NCI-H128 (cell line): ENCODE measurements at regions not wholly inside any gene's neighbourhood (a gene's known extent, or its start where the extent isn't known, plus 50 kb on each side); places are given as distances from the start of the nearest gene placed in this dataset.
A peak's percentile ranks its signal among the peaks of the same experiment; 100 is the strongest.

Source experiments
- DNase-seq: peaks from one replicate; lab custom pipeline; 2025; ENCODE audit not compliant: unreplicated experiment; lab: John Stamatoyannopoulos, UW

DNA sequence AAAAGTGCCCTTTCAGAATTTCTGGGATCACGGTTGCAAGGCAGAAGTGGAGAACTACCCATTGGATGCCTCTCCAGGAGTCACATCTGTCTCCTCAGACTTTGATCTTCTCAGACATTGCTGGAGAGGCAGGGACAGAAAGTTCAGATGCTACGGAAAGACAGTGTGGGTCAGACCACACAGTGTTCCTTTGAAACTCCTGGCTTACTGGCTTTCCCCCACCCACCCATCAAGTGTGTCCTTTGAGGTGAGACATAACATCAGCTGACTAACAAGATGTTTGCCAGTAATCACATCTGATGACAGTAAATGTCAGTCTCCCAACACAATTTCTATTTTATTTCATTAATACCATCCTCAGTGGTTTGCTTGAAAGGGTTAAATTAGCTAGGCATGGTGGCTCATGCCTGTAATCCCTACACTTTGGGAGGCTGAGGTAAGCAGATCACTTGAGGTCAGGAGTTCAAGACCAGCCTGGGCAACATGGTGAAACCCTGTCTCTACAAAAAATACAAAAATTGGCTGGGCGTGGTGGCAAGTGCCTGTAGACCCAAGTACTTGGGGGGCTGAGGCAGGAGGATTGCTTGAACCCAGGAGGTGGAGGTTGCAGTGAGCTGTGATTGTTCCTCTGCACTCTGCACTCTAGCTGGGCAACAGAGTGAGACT lies 67.2 kb upstream of the SNX9 start:
- DNase-seq, result no peak

DNA sequence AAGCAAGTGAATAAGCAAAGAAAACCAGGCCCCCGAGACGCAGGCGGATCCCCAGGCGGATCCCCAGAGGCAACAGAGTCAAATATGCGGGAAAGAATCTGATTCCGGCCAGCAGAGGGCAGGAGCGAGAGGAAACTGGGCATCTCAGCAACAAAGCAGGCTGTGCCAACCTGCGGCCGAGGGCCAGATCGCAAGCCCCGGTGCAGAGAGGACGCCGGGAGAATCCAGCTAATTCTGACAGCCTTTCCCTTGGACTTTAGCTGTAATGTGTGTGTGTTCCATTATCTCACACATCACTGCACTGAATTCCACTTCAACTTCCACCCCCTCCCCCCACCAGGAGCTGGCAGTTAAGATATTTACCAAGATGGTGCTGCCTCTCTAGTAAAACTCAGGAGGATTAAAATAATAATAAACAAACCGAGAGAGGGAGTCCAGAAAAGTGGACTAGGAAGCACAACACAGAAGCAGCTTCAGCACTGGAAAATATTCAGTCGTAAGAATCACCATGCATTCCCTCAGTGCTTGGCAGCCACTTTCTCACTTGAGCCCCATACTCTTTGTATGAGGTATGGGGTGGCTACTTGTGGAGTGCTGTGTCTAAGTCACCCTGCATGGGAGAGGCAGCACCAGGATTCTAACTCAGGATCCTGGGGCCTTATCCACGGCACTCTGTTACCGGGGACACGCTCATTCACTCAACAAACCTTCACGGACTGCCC lies 66.2 kb upstream of the SNX9 start:
- peak; percentile 69 for DNase-seq

DNA sequence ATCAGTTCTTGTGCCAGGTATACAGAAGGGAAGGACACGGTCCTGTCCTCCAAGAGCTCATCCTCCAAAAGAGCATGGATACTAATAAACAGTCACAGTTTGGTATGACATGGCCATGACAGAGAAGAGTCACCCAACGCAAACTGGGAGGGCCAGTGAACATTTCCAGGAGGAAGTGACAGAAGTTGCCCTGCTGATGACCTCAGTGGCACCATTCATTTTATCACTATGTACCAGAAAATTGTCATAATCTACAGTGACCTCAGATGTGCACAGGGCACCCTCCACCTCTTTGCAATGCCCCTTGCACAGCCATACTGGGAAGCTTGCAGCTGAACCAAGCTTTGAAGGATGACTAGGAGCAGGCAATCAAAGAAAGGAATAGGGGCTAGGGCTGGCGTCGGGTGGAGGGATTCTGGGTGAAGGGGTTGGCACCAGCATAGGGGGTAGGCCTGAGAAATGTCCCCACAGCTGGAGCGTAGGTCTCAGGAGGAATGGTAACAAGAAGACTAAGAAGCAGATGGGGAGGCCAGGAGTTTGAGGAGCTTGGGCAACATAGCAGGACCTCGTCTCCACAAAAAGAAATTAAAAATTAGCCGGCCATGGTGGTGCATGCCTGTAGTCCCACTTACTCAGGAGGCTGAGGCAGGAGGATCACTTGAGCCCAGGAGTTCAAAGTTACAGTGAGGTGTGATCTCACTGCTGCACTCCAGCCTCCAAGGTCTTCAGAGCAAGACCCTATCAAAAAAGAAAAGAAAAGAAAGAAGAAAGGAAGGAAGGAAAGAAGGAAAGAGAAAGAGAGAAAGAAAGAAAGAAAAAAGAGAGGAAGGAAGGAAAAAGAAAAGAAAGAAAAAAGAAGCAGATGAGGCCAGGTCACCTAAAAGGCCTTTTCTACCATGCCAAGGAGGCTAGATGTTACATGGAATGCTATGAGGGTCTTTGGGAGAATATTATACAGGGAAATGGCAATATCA lies 65.3 kb upstream of the SNX9 start:
- DNase-seq, result no peak

DNA sequence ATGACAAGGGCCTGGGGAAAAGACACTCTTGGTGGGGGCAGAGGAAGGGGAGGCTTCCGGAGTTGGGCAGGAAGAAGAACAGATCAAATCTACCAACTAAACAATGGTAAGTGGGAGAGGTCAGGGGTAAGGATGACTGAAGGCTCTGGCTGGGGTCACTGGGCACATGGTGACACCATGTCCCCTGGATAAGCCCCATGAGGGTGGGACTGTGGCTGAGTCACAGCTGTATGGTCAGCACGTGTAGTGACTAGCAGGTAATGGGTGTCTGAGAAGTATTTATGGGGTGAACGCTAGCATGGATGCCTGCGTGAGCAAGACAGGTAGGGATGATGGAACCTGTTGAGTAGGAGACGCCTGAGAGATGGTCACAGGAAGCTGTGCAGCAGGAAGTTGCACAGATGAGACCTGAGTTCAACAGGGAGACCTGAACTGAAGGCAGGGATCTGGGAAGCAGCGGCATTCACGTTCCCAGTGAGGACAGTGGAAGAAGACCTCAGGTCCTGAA lies 64.5 kb upstream of the SNX9 start:
- no peak for DNase-seq

DNA sequence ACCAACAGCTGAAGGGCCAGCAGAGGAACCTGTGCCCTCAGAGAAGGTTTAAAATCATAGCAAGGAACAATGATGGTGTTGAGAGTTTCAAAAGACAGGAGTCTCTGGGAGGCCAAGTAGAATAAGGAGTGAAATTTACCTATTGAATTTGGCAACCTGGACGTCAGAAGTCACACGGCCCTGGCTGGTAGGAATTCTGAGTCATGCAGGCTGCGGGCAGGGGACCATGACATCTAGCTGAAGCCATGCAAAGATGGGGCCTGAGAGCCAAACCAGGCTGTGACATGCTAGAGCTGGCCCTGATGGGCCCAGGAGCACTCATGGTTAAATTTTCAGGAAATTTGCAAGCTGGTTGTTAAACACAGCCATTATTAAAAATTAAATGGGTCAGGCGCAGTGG lies 64.0 kb upstream of the SNX9 start:
- DNase-seq, result no peak

DNA sequence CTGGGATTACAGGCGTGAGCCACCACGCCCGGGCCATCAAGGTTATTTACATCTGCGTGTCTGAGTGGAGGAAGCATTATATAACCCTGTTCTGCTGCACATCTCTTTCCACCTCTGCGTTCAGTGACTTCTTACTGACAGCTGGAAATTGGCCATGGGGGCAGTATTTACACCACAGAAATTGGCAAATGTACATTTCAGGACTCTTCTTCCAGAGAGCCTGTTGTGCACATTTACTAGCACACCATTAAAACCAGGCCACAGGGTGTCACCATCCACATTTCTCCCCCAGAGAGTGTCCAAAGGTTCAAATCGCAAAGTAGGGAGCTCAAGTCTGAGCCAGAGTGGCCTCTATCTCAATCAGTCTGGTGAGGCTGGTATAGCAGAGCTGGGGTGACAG lies 62.9 kb upstream of the SNX9 start:
- no peak for DNase-seq

DNA sequence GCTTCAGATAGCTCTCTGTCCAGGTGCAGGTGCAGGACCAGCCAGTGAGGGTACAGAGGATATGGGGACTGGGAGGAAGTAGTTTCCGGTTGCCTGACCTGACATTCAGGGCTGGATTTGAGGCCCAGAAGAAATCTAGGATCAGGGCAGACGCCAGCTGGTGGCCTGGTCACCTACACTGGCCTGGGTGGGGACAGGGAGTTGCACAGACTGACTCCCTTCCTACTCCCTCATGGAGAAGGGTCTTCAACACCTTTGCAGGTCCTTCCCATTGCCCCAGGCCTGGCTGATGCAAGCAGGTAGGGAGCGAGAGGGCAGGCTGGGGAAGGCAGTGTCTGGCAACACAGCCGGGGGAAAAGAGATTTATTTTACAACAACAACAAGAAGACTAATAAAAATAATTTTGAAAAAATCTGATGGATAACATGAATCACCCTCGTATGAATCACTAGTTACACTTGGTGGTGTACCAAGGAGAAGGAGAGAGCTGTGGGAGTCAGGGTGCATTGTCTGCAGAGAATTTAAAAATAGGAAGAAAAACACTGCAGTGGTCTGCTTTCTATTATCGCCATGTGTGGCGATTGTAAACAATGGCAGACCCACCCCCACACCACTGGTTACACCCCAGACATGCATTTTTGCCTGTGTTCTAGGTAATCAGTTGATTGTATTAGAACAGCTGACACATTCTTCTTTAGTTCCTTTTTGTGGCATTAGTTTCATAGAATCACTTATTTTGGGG lies 62.3 kb upstream of the SNX9 start:
- DNase-seq, result no peak

DNA sequence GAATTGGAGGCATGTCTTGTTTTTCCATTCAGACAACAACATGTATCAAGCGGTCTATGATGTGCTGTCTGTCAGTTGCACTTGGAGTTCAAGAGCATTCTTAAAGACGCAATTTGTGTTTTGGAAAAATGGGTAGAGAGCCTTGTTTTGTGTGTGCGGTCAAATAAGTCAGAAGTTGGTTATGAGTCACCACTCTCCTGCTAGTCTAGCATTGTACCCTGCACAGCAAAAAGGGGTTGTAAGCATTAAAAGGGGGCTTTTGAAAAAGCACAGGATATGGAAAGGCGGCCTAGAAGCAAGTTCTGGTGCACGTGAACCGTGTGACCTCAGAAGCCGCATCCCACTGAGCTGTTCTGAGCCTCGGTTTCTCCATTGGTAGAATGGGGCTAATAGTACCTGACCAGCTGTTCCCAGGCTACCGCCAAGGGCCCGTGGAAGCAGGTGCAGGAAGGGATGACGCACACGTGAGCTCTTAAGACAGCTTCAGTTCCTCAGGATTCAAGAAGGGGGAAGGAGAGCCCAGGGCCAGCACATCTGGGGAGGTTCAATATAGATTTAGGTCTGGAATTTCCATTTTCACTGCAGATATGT lies 61.6 kb upstream of the SNX9 start:
- DNase-seq, result no peak

DNA sequence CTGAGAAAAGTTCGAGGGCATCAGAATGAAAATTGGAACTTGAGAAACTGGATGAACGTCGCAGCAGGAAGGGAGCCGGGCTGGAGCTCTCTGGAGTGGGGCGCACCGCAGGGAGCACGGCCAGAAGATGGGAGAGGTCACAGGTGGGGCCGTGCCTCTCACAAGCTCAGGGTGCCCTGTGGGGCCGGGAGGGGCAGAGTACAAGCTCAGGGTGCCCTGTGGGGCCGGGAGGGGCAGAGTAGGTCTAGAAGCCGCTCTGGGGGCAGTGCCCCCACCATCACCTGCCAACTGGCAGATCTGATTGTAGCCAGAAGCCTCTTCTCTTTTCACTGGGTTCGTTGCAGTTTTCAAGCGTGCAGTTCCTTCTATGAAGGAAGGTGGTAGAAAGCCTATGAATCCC lies 61.1 kb upstream of the SNX9 start:
- DNase-seq, result no peak

DNA sequence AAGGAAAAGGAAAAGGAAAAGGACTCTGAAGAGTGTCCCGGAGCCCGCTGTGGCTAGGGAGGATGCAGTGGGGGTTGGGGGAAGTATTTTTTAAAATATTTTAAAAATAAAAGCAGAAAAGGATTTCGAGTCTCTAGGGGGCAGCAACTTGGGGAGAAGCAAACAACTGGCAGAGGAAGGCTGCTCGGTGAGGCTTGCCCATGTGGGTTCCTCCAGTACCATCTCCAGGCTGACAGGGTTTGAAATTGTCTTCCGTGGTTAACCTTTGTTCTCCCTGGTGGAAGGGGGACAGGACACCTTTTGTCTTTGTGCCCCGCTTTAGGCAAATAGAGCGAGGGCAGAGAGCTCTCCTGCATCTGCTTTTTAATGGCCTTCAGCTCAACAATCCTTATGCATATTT lies 60.4 kb upstream of the SNX9 start:
- DNase-seq, result no peak

DNA sequence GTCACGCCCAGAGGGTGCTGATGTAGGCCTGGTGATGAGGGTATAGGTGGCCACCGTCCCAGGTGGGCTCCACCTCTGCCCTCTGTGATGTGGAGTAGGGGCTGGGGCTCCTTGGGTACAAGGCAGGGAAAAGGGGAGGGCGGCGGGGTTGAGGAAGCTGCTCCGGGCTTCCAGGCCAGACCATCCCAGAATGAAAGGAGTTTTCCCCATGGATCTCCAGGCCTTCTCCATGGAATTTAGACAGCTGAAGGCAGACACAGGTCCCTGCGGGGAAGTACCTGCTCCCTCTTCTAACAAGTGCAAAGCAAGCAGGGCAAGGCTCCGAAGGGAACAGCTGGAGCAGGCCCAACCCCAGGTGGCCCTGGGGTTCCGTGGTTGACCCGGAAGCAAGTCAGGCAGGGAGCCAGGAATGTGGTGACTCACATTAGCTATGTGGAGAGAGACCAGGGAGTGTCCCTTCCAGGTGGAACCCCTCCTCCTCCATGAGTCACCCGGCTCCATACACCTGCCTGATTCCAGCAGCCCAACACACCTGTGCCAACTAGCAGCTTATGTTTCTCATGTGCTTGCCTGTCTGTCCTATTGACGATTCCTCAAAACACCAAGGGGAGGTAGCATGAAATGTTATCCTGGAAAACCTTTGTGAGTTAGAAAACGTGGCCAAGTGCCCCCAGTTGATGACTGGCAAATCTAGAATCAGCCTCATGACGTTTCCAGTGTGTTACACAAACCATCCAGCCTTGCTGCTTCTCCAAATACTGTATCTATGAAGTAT lies 59.7 kb upstream of the SNX9 start:
- peak; percentile 21 for DNase-seq

DNA sequence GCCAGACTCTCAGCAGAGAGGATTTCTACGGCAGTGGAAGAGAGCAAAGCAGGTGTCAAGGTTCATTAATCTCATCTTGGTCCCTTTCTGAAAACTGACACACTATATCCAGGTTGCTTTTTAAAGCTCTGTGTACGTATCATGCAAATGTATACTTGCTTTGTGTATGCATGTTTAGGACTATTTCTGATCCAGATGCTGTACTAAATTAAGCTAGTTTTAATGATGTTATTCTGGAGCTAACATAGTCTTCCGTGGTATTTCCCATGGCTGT lies 59.2 kb upstream of the SNX9 start:
- no peak for DNase-seq

DNA sequence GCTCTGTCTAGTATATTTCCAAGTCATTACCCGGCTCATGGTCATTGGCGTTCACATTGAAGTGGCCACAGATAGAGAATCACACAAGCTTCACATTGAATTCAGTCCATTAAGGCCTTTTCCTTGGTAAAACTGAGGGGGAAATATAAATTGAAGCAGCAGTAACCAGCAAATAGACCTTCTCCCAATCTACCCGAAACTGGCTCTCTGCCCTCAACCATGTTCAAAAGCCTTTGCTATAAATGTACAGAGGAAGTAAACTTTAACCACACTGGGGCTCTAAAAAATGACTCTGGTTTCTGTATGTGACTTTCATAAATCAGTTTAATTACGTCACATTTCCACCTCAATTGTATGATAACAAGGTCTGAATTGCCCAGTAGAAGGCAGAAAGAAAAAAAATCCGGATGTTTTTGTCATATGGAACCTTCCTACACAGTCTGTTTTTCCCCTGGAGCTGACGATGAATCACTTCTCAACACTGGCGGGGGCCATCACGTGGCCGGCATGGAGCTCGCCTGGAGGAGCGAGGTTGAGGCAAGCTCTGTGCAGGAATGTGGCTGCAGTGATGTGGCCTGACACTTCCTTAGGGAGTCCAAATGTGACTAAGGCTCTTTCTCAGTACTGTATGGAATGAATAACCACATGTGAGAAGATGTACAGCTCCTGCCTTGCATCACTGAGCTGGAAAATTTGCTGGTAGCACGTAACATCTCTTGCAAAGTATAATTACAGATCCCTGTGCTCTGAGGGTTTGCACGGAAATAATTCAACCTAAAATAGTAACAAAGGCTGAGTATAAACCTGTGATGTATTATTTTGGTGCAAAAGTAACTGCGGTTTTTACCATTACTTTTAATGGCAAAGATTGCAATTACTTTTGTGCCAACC lies 58.6 kb upstream of the SNX9 start:
- no peak for DNase-seq

DNA sequence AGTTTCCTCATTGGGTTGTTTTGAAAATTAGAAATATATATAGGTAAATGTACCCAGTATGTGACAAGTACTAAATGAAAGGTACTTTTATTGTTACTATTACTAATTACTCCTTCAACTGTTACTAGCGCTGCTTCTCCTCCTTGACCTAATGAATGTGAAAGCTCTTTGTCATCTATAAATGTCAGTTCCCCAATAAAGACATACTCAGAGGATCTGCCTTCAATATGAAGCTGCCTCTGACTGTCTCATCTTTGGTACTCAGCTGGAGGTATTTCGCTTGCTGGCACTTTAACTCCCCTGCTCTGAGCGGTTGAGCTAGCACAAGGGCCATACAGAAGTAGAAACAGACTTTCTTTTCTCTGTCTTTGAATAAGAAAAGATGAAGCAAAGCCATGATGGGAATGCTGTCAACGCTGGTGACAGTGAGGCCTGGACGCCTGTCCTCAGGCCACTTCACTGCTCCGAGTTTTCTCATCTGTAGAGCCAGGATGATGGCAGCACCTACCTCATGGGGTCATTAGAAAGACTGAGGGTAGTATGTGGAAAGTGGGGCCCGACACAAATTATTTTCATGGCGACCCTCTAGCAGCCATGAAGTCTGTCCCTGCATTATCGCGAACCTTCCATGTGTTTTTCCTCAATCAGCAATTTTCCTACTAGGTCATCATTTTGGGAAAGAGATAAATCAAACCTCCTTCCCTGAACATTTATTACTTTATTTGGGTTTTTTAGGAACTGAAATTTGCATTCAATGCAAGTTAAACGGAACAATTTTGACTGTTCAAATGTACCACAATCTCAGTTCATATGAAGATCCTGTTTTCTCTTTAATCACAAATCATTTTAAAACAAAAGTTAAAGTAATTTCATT lies 55.9 kb upstream of the SNX9 start:
- no peak for DNase-seq

DNA sequence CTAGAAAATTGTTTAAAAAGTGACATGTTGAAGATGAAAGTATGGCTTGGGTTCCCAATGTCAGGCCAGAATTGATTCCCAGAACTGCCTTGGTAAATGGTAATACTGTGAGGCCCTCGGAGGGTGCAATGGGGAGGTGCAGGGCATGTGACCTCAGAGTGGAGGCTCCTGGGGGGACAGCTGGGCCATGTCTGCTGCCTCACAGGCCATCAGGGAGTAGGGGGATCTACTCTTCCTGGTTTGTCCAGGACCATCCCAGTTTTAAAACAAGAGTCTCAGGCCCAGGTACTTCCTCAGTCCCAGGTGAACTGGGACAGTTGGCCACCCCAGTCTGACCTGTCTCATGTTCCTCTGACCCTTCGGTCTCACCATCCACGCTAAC lies 55.3 kb upstream of the SNX9 start:
- DNase-seq, result no peak

DNA sequence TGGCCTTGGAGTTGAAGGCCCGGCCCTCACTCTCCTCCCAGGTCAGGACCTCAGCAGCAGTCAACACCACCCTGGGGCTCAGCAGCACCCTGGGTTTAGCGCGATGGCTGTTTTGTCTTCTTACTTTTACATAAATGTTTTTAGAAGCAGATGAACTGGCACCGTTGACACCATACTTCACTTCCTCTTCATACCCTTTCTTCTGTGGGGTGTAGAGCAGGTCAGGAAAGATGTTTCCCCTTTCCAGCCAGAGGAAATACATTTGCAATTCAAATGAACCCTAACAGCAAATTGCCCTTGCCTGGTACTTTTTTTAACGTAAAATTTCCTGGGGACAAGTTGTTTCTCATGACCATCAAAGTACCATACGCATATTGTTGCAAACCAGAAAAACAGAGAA lies 54.7 kb upstream of the SNX9 start:
- DNase-seq, result no peak

DNA sequence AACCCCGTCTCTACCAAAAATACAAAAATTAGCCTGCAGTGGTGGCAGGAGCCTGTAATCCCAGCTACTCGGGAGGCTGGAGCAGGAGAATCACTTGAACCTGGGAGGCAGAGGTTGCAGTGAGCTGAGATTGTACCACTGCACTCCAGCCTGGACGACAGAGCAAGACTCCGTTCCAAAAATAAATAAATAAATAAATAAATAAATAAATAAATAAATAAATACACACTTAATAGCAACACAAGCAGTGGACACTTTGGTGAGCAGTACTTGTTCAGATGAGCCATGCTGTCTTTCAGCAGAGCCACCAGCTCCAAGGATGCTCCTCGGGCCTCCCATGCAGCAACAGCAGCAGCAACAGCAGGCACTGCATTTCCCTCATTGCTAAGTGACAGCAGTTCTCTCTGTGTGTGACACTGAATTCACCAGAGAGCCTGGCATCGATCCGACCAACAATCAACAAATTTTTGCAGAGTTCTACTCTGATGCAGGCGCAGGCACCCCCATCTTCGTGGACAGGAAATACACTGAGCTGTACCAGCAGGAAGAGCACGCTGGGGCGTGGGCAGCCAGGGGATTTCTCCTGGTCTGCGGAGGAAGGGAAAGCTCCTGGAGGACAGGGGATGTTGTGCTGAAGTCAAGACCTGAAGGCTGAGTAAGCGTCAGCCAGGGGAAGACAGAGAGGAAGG lies 54.0 kb upstream of the SNX9 start:
- no peak for DNase-seq
